Keratinocyte (primary cell): ENCODE measurements at regions not wholly inside any gene's neighbourhood (a gene's known extent, or its start where the extent isn't known, plus 50 kb on each side); places are given as distances from the start of the nearest gene placed in this dataset.

Source experiments
- DNase-seq: peaks from one replicate; pipeline ENCODE4 v3.0.0-alpha.2; 2011; ENCODE audit warnings: low read depth, missing footprints, low spot score
- FAIRE-seq: peaks from 2 replicates; lab custom pipeline; 2011; peaks lifted over from hg19 to GRCh38; lab: Jason Lieb, UNC
- H2AFZ ChIP-seq: 2 replicates; pipeline ENCODE4 v1.6.0; 2012; ENCODE audit warnings: low read length, control low read depth, inconsistent platforms; ENCODE audit not compliant: control insufficient read depth
- H3K27ac ChIP-seq: 2 replicates; pipeline ENCODE4 v1.5.1; 2011; ENCODE audit warnings: low read length; ENCODE audit not compliant: control insufficient read depth, insufficient read depth
- H3K27me3 ChIP-seq: 3 replicates; pipeline ENCODE4 v1.6.0; 2011; ENCODE audit warnings: low read length; ENCODE audit not compliant: control insufficient read depth, insufficient read depth; ENCODE audit errors: extremely low read depth
- H3K36me3 ChIP-seq, 2 experiments: 2 replicates in 1 of 2; 3 replicates in 1 of 2; pipeline ENCODE4 v1.5.1; 2011; ENCODE audit warnings: low read length in 2 of 2, mild to moderate bottlenecking in 1 of 2; ENCODE audit not compliant: control insufficient read depth in 2 of 2, insufficient read depth in 2 of 2; ENCODE audit errors: extremely low read depth in 1 of 2
- H3K4me1 ChIP-seq: 3 replicates; pipeline ENCODE4 v1.5.1; 2011; ENCODE audit warnings: low read length; ENCODE audit not compliant: control insufficient read depth, insufficient read depth; ENCODE audit errors: extremely low read depth
- H3K4me2 ChIP-seq: 3 replicates; pipeline ENCODE4 v1.6.0; 2011; ENCODE audit warnings: low read depth, low read length; ENCODE audit not compliant: control insufficient read depth, insufficient read depth; ENCODE audit errors: extremely low read depth
- H3K4me3 ChIP-seq, 3 experiments: fragments of 200-600 bp in 1 of 3; sonication (generic) in 1 of 3; 2 replicates in 2 of 3; 3 replicates in 1 of 3; pipeline ENCODE4 v1.5.1; 2011 to 2016; ENCODE audit warnings: low read length in 3 of 3, mild to moderate bottlenecking in 3 of 3, control low read depth in 2 of 3, inconsistent platforms in 1 of 3, low read depth in 1 of 3, mixed read lengths in 1 of 3, mixed run types in 1 of 3, moderate library complexity in 1 of 3; ENCODE audit not compliant: control insufficient read depth in 2 of 3, insufficient read depth in 2 of 3; ENCODE audit errors: extremely low read depth in 1 of 3
- H3K79me2 ChIP-seq: 2 replicates; pipeline ENCODE4 v1.6.0; 2012; ENCODE audit warnings: low read length; ENCODE audit not compliant: control insufficient read depth, insufficient read depth
- H3K9ac ChIP-seq: 3 replicates; pipeline ENCODE4 v1.6.0; 2011; ENCODE audit warnings: low read length; ENCODE audit not compliant: control insufficient read depth, insufficient read depth; ENCODE audit errors: extremely low read depth
- H3K9me1 ChIP-seq: 3 replicates; pipeline ENCODE4 v1.6.0; 2011; ENCODE audit warnings: low read length; ENCODE audit not compliant: control insufficient read depth, insufficient read depth; ENCODE audit errors: extremely low read depth
- H3K9me3 ChIP-seq: 2 replicates; pipeline ENCODE4 v1.5.1; 2012; ENCODE audit warnings: low read depth, low read length; ENCODE audit not compliant: control insufficient read depth
- H4K20me1 ChIP-seq: 3 replicates; pipeline ENCODE4 v1.6.0; 2011; ENCODE audit warnings: low read length; ENCODE audit not compliant: control insufficient read depth, insufficient read depth; ENCODE audit errors: extremely low read depth
- EZH2 ChIP-seq: IDR thresholded peaks from one replicate; pipeline ENCODE4 v1.6.1; 2012; ENCODE audit warnings: inconsistent platforms, mild to moderate bottlenecking, low read length, moderate library complexity
- dilution Hi-C: fragments of 300-500 bp; cut with MboI; formaldehyde crosslinking; loops from one replicate; pipeline ENCODE4 v1.7.0; 2020; ENCODE audit warnings: low sequenced_read_pairs; ENCODE audit not compliant: extremely low pct_ligation_motif_present
- TF ChIP-seq, protein P1 (sequence below), 3 experiments: IDR thresholded peaks in 1 of 3; conservative IDR thresholded peaks in 1 of 3; optimal IDR thresholded peaks in 1 of 3; 2 replicates in 2 of 3; 3 replicates in 1 of 3; pipeline versions ENCODE3 to v1.5.1; 2011; ENCODE audit warnings: low read length in 3 of 3, mild to moderate bottlenecking in 3 of 3, moderate library complexity in 2 of 3, control low read depth in 1 of 3, inconsistent platforms in 1 of 3; ENCODE audit not compliant: insufficient read depth in 2 of 3; ENCODE audit errors: extremely low read depth in 1 of 3

GRCh38 chr14:96931751-96932150 is 134.6 kb downstream of the VRK1 start:
- Histone ChIP-seq H3K79me2 (no peaks in the 10 kb centered on the region), H3K9ac (no peak overlapping the region), H3K36me3 (no peaks in the 10 kb centered on the region), H3K4me3 (no peak overlapping the region), H3K9me3 (no peaks in the 10 kb centered on the region), H3K4me1 (no peaks in the 10 kb centered on the region), H3K27me3 (no peaks in the 10 kb centered on the region), H3K4me2 (no peak overlapping the region), H3K27ac (no peak overlapping the region), H4K20me1 (no peaks in the 10 kb centered on the region), H2AFZ (no peak overlapping the region), H3K9me1 (no peaks in the 10 kb centered on the region)
- no peak for TF ChIP-seq EZH2
- TF ChIP-seq, protein P1, sequence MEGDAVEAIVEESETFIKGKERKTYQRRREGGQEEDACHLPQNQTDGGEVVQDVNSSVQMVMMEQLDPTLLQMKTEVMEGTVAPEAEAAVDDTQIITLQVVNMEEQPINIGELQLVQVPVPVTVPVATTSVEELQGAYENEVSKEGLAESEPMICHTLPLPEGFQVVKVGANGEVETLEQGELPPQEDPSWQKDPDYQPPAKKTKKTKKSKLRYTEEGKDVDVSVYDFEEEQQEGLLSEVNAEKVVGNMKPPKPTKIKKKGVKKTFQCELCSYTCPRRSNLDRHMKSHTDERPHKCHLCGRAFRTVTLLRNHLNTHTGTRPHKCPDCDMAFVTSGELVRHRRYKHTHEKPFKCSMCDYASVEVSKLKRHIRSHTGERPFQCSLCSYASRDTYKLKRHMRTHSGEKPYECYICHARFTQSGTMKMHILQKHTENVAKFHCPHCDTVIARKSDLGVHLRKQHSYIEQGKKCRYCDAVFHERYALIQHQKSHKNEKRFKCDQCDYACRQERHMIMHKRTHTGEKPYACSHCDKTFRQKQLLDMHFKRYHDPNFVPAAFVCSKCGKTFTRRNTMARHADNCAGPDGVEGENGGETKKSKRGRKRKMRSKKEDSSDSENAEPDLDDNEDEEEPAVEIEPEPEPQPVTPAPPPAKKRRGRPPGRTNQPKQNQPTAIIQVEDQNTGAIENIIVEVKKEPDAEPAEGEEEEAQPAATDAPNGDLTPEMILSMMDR (optimal IDR thresholded peaks at IDR 0.05 in 1 of 3, IDR thresholded peaks at IDR 0.05 in 1 of 3, conservative IDR thresholded peaks at IDR 0.05 in 1 of 3; ENCODE audit: extremely low read depth in 1 of 3, insufficient read depth in 2 of 3, low read length in 3 of 3): no peak
- no peak for FAIRE-seq
- DNase-seq: no peak
- dilution Hi-C loops: no loop called here

DNA sequence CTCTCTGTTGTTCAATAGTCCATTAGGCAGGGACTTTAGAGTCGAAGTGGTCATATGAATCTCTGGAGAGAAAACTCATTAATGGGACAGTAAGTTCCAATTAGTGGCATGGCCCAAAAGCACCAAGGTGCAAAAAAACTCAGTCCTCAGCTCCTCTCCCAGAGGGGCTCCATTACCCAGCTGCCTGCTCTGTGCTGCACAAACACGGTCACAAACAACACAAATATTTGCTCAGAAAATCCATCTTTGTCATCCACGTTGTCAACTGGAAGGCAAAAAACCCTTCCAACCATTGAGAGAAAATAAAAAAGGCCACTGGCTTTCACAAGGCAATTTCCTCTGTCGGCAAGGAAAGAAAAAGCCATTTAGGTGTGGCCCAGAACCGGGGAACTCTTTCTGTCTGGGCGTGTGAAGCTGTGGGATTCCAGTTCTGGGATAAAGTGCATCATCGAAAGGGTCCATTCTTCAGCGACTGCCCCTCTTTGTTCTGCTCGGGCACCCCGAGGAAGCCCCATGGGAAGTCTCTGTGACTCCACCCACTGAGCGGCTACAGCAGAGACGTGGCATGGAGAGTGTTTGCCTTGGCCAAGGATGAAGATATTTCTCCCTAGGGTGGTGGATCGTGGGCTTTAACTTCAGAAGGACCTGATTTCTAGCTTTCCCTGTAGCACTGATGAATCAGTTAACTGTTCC is 137.6 kb downstream of the VRK1 start:
- no peak overlapping the region for H3K9ac ChIP-seq
- H3K79me2 ChIP-seq: no peaks in the 10 kb centered on the region
- H3K36me3 ChIP-seq: no peaks in the 10 kb centered on the region
- no peak for FAIRE-seq
- TF ChIP-seq EZH2: no peak
- TF ChIP-seq, protein P1 (optimal IDR thresholded peaks at IDR 0.05 in 1 of 3, IDR thresholded peaks at IDR 0.05 in 1 of 3, conservative IDR thresholded peaks at IDR 0.05 in 1 of 3; ENCODE audit: extremely low read depth in 1 of 3, insufficient read depth in 2 of 3, low read length in 3 of 3): no peak
- no peak overlapping the region for H2AFZ ChIP-seq
- no peaks in the 10 kb centered on the region for H3K4me1 ChIP-seq
- DNase-seq: no peak
- dilution Hi-C loops: no loop called here
- no peaks in the 10 kb centered on the region for H3K9me3 ChIP-seq
- H3K4me3 ChIP-seq: no peak overlapping the region
- no peaks in the 10 kb centered on the region for H3K27me3 ChIP-seq
- H3K4me2 ChIP-seq: no peak overlapping the region
- H3K9me1 ChIP-seq: no peaks in the 10 kb centered on the region
- no peaks in the 10 kb centered on the region for H4K20me1 ChIP-seq
- no peak overlapping the region for H3K27ac ChIP-seq
